GM23338 (cell line): ENCODE measurements at regions not wholly inside any gene's neighbourhood (a gene's known extent, or its start where the extent isn't known, plus 50 kb on each side); places are given as distances from the start of the nearest gene placed in this dataset.

Experiments
- CREB1 ChIP-seq: fragments of 250-450 bp; sonication (Bioruptor Pico); IDR thresholded peaks from 2 replicates; pipeline ENCODE4 v1.5.0; 2020; ENCODE audit warnings: low read depth, mild to moderate bottlenecking, moderate library complexity
- EZH2 ChIP-seq: fragments of 200-600 bp; sonication (generic); IDR thresholded peaks from one replicate; pipeline ENCODE4 v1.8.0; 2017; ENCODE audit warnings: antibody characterized with exemption, mild to moderate bottlenecking, low read depth; ENCODE audit not compliant: unreplicated experiment
- EZH2phosphoT487 ChIP-seq: fragments of 200-600 bp; sonication (generic); IDR thresholded peaks from one replicate; pipeline ENCODE4 v1.8.1; 2018; ENCODE audit warnings: antibody characterized with exemption; ENCODE audit not compliant: unreplicated experiment
- JUNB ChIP-seq: IDR thresholded peaks from one replicate; pipeline ENCODE4 v1.6.1; 2016; ENCODE audit warnings: antibody characterized with exemption; ENCODE audit not compliant: unreplicated experiment
- POLR2AphosphoS5 ChIP-seq: IDR thresholded peaks from 2 replicates; pipeline ENCODE4 v1.6.1; 2016; ENCODE audit warnings: antibody characterized with exemption, low read depth
- TF ChIP-seq, protein P1 (sequence below), 2 experiments: fragments of 200-600 bp in 1 of 2; sonication (generic) in 1 of 2; conservative IDR thresholded peaks; 2 replicates each; pipeline versions ENCODE4 v1.5.1 to v1.6.1; 2016 to 2017; ENCODE audit warnings: antibody characterized with exemption in 2 of 2, low read depth in 2 of 2, mild to moderate bottlenecking in 2 of 2, moderate library complexity in 1 of 2

- no peak for TF ChIP-seq EZH2
- TF ChIP-seq, protein P1, sequence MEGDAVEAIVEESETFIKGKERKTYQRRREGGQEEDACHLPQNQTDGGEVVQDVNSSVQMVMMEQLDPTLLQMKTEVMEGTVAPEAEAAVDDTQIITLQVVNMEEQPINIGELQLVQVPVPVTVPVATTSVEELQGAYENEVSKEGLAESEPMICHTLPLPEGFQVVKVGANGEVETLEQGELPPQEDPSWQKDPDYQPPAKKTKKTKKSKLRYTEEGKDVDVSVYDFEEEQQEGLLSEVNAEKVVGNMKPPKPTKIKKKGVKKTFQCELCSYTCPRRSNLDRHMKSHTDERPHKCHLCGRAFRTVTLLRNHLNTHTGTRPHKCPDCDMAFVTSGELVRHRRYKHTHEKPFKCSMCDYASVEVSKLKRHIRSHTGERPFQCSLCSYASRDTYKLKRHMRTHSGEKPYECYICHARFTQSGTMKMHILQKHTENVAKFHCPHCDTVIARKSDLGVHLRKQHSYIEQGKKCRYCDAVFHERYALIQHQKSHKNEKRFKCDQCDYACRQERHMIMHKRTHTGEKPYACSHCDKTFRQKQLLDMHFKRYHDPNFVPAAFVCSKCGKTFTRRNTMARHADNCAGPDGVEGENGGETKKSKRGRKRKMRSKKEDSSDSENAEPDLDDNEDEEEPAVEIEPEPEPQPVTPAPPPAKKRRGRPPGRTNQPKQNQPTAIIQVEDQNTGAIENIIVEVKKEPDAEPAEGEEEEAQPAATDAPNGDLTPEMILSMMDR (conservative IDR thresholded peaks at IDR 0.05; ENCODE audit: low read depth in 2 of 2): no peak
- no peak for TF ChIP-seq JUNB
- TF ChIP-seq CREB1 (CRISPR knock-in tag): no peak
- no peak for TF ChIP-seq EZH2phosphoT487
- no peak for TF ChIP-seq POLR2AphosphoS5
Observed at GRCh38 chr2:121977326-121977725, 221.9 kb downstream of the TSN start.
